Caki2 (cell line): ENCODE measurements at regions not wholly inside any gene's neighbourhood (a gene's known extent, or its start where the extent isn't known, plus 50 kb on each side); places are given as distances from the start of the nearest gene placed in this dataset.
"Not testable (repeated sequence)": the region's sequence is repeated elsewhere in the genome, so short reads cannot be mapped to it uniquely, and the experiment has no call there.

ENCODE experiments used
- DNase-seq: peaks from one replicate; pipeline ENCODE4 v3.0.0-alpha.2; 2015; ENCODE audit warnings: low read depth
- in situ Hi-C: cut with HindIII; loops from 2 replicates; pipeline ENCODE4 v1.10.0; 2016; ENCODE audit warnings: low sequenced_read_pairs, low pct_unique_long_range_greater_than_20kb, mixed read lengths

- DNase-seq = no peak
- in situ Hi-C loops = no loop called here
Measured at GRCh38 chr5:83001796-83002381, 75.3 kb downstream of the TMEM167A start.

GRCh38 chr5:83000922-83001321 lies 76.3 kb downstream of the TMEM167A start:
- in situ Hi-C loops = no loop called here
- DNase-seq = peak; percentile 75

- in situ Hi-C loops = no loop called here
- DNase-seq = peak; percentile 79
Measured at GRCh38 chr5:83000428-83000827, 76.8 kb downstream of the TMEM167A start.

- in situ Hi-C loops = no loop called here
- DNase-seq = no peak
Measured at GRCh38 chr5:82993416-82993815, 83.8 kb downstream of the TMEM167A start.

- no peak for DNase-seq
- in situ Hi-C loops = no loop called here
Measured at GRCh38 chr5:82992646-82993045, 84.5 kb downstream of the TMEM167A start.

GRCh38 chr5:82991678-82992323 lies 85.4 kb downstream of the TMEM167A start:
- no peak for DNase-seq
- in situ Hi-C loops = no loop called here

GRCh38 chr5:82991059-82991458 lies 86.1 kb downstream of the TMEM167A start:
- in situ Hi-C loops = no loop called here
- no peak for DNase-seq

- DNase-seq = no peak
- in situ Hi-C loops = no loop called here
Measured at GRCh38 chr5:82987188-82987587, 90.0 kb downstream of the TMEM167A start.

- in situ Hi-C loops = no loop called here
- no peak for DNase-seq
Measured at GRCh38 chr5:82986404-82986803, 90.8 kb downstream of the TMEM167A start.

- in situ Hi-C loops = no loop called here
- no peak for DNase-seq
Measured at GRCh38 chr5:82985763-82986162, 91.4 kb downstream of the TMEM167A start.

GRCh38 chr5:82984786-82985735 lies 92.1 kb downstream of the TMEM167A start:
- in situ Hi-C loops = no loop called here
- DNase-seq = no peak

- in situ Hi-C loops = no loop called here
- no peak for DNase-seq
Measured at GRCh38 chr5:82982846-82983245, 94.3 kb downstream of the TMEM167A start.

- peak; percentile 23 for DNase-seq
- in situ Hi-C loops = not testable (repeated sequence)
Measured at GRCh38 chr5:82976887-82977286, 100.3 kb downstream of the TMEM167A start.

GRCh38 chr5:82975812-82976211 lies 101.4 kb downstream of the TMEM167A start:
- in situ Hi-C loops = no loop called here
- peak; percentile 40 for DNase-seq

GRCh38 chr5:82975396-82975795 lies 101.8 kb downstream of the TMEM167A start:
- in situ Hi-C loops = no loop called here

GRCh38 chr5:82974346-82974745 lies 102.8 kb downstream of the TMEM167A start:
- in situ Hi-C loops, DNase-seq: not testable (repeated sequence)

More at GRCh38 chr5:82975396-82975795, 101.8 kb downstream of the TMEM167A start:
- peak; percentile 35 for DNase-seq

GRCh38 chr5:82971901-82972300 lies 105.3 kb downstream of the TMEM167A start:
- in situ Hi-C loops = no loop called here
- no peak for DNase-seq

- in situ Hi-C loops, DNase-seq: not testable (repeated sequence)
Measured at GRCh38 chr5:82971034-82971806, 106.0 kb downstream of the TMEM167A start.
